H1 (cell line): ENCODE measurements at regions not wholly inside any gene's neighbourhood (a gene's known extent, or its start where the extent isn't known, plus 50 kb on each side); places are given as distances from the start of the nearest gene placed in this dataset.
A peak's percentile ranks its signal among the peaks of the same experiment; 100 is the strongest.
"Not testable (repeated sequence)": the region's sequence is repeated elsewhere in the genome, so short reads cannot be mapped to it uniquely, and the experiment has no call there.

Experiments
- BCL11A ChIP-seq, 2 experiments: IDR thresholded peaks; one replicate each; pipeline ENCODE4 v1.6.1; 2011; ENCODE audit warnings: low read depth in 2 of 2, low read length in 2 of 2, mild to moderate bottlenecking in 2 of 2
- CBX8 ChIP-seq: fragments of 300-800, 300-1000 bp; sonication (generic); IDR thresholded peaks from 2 replicates; pipeline ENCODE4 v1.7.1; 2016; ENCODE audit warnings: low read depth, low read length, borderline replicate concordance
- CTCF ChIP-seq, 3 experiments: IDR thresholded peaks; 1 replicate in 2 of 3; 2 replicates in 1 of 3; pipeline versions ENCODE4 v1.5.1 to v1.6.1; 2011; ENCODE audit warnings: low read length in 3 of 3, mild to moderate bottlenecking in 3 of 3, inconsistent platforms in 2 of 3, low read depth in 1 of 3, moderate library complexity in 1 of 3; ENCODE audit not compliant: insufficient read depth in 1 of 3; ENCODE audit errors: control extremely low read depth in 1 of 3
- EZH2 ChIP-seq: fragments of 200-600 bp; sonication (generic); IDR thresholded peaks from 2 replicates; pipeline ENCODE4 v1.7.1; 2012; ENCODE audit warnings: low read depth, mild to moderate bottlenecking, moderate library complexity, low read length, inconsistent platforms; ENCODE audit not compliant: severe bottlenecking
- GABPA ChIP-seq: IDR thresholded peaks from 2 replicates; pipeline ENCODE4 v1.6.1; 2011; ENCODE audit warnings: mild to moderate bottlenecking, low read length, moderate library complexity, borderline replicate concordance; ENCODE audit not compliant: insufficient read depth
- KDM5A ChIP-seq: fragments of 200-600 bp; IDR thresholded peaks from 2 replicates; pipeline ENCODE4 v1.7.1; 2012; ENCODE audit warnings: mild to moderate bottlenecking, low read length, inconsistent platforms, mixed read lengths
- POLR2A ChIP-seq, 2 experiments: IDR thresholded peaks; 1 replicate in 1 of 2; 2 replicates in 1 of 2; pipeline ENCODE4 v1.6.1; 2011; ENCODE audit warnings: low read depth in 2 of 2, low read length in 2 of 2, mild to moderate bottlenecking in 2 of 2; ENCODE audit errors: control extremely low read depth in 1 of 2
- POLR2AphosphoS5 ChIP-seq: IDR thresholded peaks from 2 replicates; pipeline ENCODE4 v1.6.1; 2011; ENCODE audit warnings: low read depth, low read length
- POU5F1 ChIP-seq: IDR thresholded peaks from 2 replicates; pipeline ENCODE4 v1.6.1; 2011; ENCODE audit warnings: low read depth, mild to moderate bottlenecking, low read length, moderate library complexity
- SP4 ChIP-seq: IDR thresholded peaks from 2 replicates; pipeline ENCODE4 v1.6.1; 2012; ENCODE audit warnings: low read length, inconsistent platforms
- TBP ChIP-seq: IDR thresholded peaks from 2 replicates; pipeline ENCODE4 v1.6.1; 2011; ENCODE audit warnings: low read depth, low read length, improper control_type of control experiment

- not testable (repeated sequence) for TF ChIP-seq EZH2; POU5F1; CBX8; POLR2A (IDR thresholded peaks at IDR 0.05; ENCODE audit: control extremely low read depth in 1 of 2, low read depth in 2 of 2, low read length in 2 of 2); SP4; GABPA; POLR2AphosphoS5; KDM5A; BCL11A (IDR thresholded peaks at IDR 0.05; ENCODE audit: low read depth in 2 of 2, low read length in 2 of 2)
- peak; percentile 58; the same call in 1 of the 2 replicates for TF ChIP-seq TBP
- peak in 2 of 3 experiments; percentile 40 to 50; a peak in 2 of 4 replicates for TF ChIP-seq CTCF (IDR thresholded peaks at IDR 0.05; ENCODE audit: control extremely low read depth in 1 of 3, insufficient read depth in 1 of 3, low read depth in 1 of 3, low read length in 3 of 3)
These were observed 80.1 kb downstream of the OR13A1 start for GRCh38 chr10:45235260-45235769.
